Ectodermal cell (in vitro differentiated cells): ENCODE measurements at regions not wholly inside any gene's neighbourhood (a gene's known extent, or its start where the extent isn't known, plus 50 kb on each side); places are given as distances from the start of the nearest gene placed in this dataset.

ENCODE experiments used
- H3K27ac ChIP-seq: 2 replicates; pipeline ENCODE4 v1.7.0; 2013; ENCODE audit warnings: mild to moderate bottlenecking, low read depth, low read length; ENCODE audit not compliant: insufficient read depth, poor library complexity, severe bottlenecking
- H3K27me3 ChIP-seq: 2 replicates; pipeline ENCODE4 v1.7.0; 2013; ENCODE audit warnings: mild to moderate bottlenecking, low read length; ENCODE audit not compliant: insufficient read depth, control insufficient read depth, poor library complexity, severe bottlenecking
- H3K36me3 ChIP-seq: one replicate; pipeline ENCODE4 v1.7.0; 2013; ENCODE audit warnings: low read length; ENCODE audit not compliant: control insufficient read depth, insufficient read depth
- H3K4me1 ChIP-seq: one replicate; pipeline ENCODE4 v1.7.0; 2013; ENCODE audit warnings: low read length; ENCODE audit not compliant: control insufficient read depth, insufficient read depth
- H3K4me3 ChIP-seq: 2 replicates; pipeline ENCODE4 v1.7.0; 2013; ENCODE audit warnings: low read depth, low read length, control low read depth; ENCODE audit not compliant: insufficient read depth
- H3K9me3 ChIP-seq: 2 replicates; pipeline ENCODE4 v1.7.0; 2013; ENCODE audit warnings: mild to moderate bottlenecking, low read length, moderate library complexity; ENCODE audit not compliant: control insufficient read depth
- WGBS, 2 experiments: methylation state at CpG; one replicate each; pipeline ENCODE4 v1.1.7; 2013; ENCODE audit warnings: missing lambda C conversion rate in 2 of 2; 5-methylcytosine and 5-hydroxymethylcytosine counted together

- H3K27me3 ChIP-seq = no peaks in the 10 kb centered on the region
- H3K36me3 ChIP-seq = no peaks in the 10 kb centered on the region
- no peaks in the 10 kb centered on the region for H3K4me1 ChIP-seq
- no peak overlapping the region for H3K27ac ChIP-seq
- peaks cover 8% of the 10 kb centered on the region for H3K9me3 ChIP-seq
- no peak overlapping the region for H3K4me3 ChIP-seq
Measured at GRCh38 chr3:159936541-159936940, 52.1 kb upstream of the IL12A start.

- Histone ChIP-seq H3K4me3 (no peak overlapping the region), H3K9me3 (peaks cover 8% of the 10 kb centered on the region), H3K27me3 (no peaks in the 10 kb centered on the region), H3K36me3 (no peaks in the 10 kb centered on the region), H3K27ac (no peak overlapping the region), H3K4me1 (no peaks in the 10 kb centered on the region)
- WGBS, 2 experiments = 81 to 90% methylated on average over 3 to 4 of the region's 4 CpGs
Measured at GRCh38 chr3:159937561-159938166, 51.0 kb upstream of the IL12A start.

GRCh38 chr3:159938714-159939113 lies 49.9 kb upstream of the IL12A start:
- H3K36me3 ChIP-seq = no peaks in the 10 kb centered on the region
- WGBS, 2 experiments = 98 to 100% methylated on average over 2 of the region's 2 CpGs
- no peaks in the 10 kb centered on the region for H3K27me3 ChIP-seq
- no peak overlapping the region for H3K27ac ChIP-seq
- no peaks in the 10 kb centered on the region for H3K4me1 ChIP-seq
- H3K9me3 ChIP-seq = peaks cover 8% of the 10 kb centered on the region
- no peak overlapping the region for H3K4me3 ChIP-seq
